A673 (cell line): ENCODE measurements at regions not wholly inside any gene's neighbourhood (a gene's known extent, or its start where the extent isn't known, plus 50 kb on each side); places are given as distances from the start of the nearest gene placed in this dataset.

Experiments used
- BruUV-seq: library from RNA; stranded (reverse); fragments of 400-500 nt; replicated peaks from 2 replicates; lab custom pipeline; 2021; lab: Mats Ljungman, UMichigan
- CTCF ChIA-PET: fragments of 300-600 bp; sonication (Branson Sonifier 250); formaldehyde crosslinking; loops from one replicate; lab custom pipeline; 2022; ENCODE audit warnings: antibody characterized with exemption; lab: Charles Lee
- POLR2A ChIA-PET: fragments of 300-600 bp; sonication (Branson Sonifier 250); formaldehyde crosslinking; loops from one replicate; lab custom pipeline; 2022; ENCODE audit warnings: antibody characterized with exemption; ENCODE audit not compliant: low non-redundant PET; lab: Charles Lee
- DNase-seq: peaks from one replicate; pipeline ENCODE4 v3.0.0-alpha.2; 2015; ENCODE audit warnings: low spot score
- H3K27ac ChIP-seq: fragments of 200-600 bp; sonication (generic); 2 replicates; pipeline ENCODE4 v1.5.1; 2016; ENCODE audit warnings: mixed run types, low read depth, mild to moderate bottlenecking, mixed read lengths, antibody characterized with exemption, low read length; ENCODE audit not compliant: poor library complexity, severe bottlenecking
- H3K27me3 ChIP-seq: fragments of 200-600 bp; sonication (generic); replicated peaks from 2 replicates; pipeline ENCODE4 v1.6.1; 2017; ENCODE audit warnings: mixed run types, low read depth, mild to moderate bottlenecking, mixed read lengths, antibody characterized with exemption, low read length; ENCODE audit not compliant: insufficient read depth, poor library complexity
- H3K36me3 ChIP-seq: fragments of 200-600 bp; sonication (generic); 2 replicates; pipeline ENCODE4 v1.6.1; 2016; ENCODE audit warnings: mixed run types, mild to moderate bottlenecking, mixed read lengths, antibody characterized with exemption, low read length; ENCODE audit not compliant: insufficient read depth, poor library complexity, severe bottlenecking
- H3K4me1 ChIP-seq: fragments of 200-600 bp; sonication (generic); 2 replicates; pipeline ENCODE4 v1.6.1; 2017; ENCODE audit warnings: mixed run types, mild to moderate bottlenecking, mixed read lengths, antibody characterized with exemption, low read length; ENCODE audit not compliant: insufficient read depth, poor library complexity, severe bottlenecking
- H3K4me3 ChIP-seq: fragments of 200-600 bp; sonication (generic); 2 replicates; pipeline ENCODE4 v1.5.1; 2016; ENCODE audit warnings: low read depth, mixed run types, mild to moderate bottlenecking, mixed read lengths, low read length; ENCODE audit not compliant: poor library complexity, severe bottlenecking
- H3K9me3 ChIP-seq: fragments of 200-600 bp; sonication (generic); 2 replicates; pipeline ENCODE4 v1.6.1; 2016; ENCODE audit warnings: mixed run types, low read depth, mild to moderate bottlenecking, mixed read lengths, antibody characterized with exemption, low read length; ENCODE audit not compliant: poor library complexity, severe bottlenecking
- EZH2 ChIP-seq: fragments of 200-600 bp; sonication (generic); IDR thresholded peaks from 2 replicates; pipeline ENCODE4 v1.6.1; 2017; ENCODE audit warnings: borderline replicate concordance, low read depth, mild to moderate bottlenecking, mixed read lengths, antibody characterized with exemption, low read length; ENCODE audit not compliant: poor library complexity, severe bottlenecking
- intact Hi-C: fragments of 100-400 bp; cut with micrococcal nuclease; formaldehyde crosslinking; loops from one replicate; pipeline ENCODE4 v1.10.0; 2022; ENCODE audit not compliant: unreplicated experiment
- TF ChIP-seq, protein P1 (sequence below): fragments of 300-800, 200-600 bp; sonication (generic); conservative IDR thresholded peaks from 2 replicates; pipeline ENCODE4 v1.5.1; 2017; ENCODE audit warnings: low read depth, mild to moderate bottlenecking, antibody characterized with exemption, low read length, moderate library complexity, mixed read lengths

DNA sequence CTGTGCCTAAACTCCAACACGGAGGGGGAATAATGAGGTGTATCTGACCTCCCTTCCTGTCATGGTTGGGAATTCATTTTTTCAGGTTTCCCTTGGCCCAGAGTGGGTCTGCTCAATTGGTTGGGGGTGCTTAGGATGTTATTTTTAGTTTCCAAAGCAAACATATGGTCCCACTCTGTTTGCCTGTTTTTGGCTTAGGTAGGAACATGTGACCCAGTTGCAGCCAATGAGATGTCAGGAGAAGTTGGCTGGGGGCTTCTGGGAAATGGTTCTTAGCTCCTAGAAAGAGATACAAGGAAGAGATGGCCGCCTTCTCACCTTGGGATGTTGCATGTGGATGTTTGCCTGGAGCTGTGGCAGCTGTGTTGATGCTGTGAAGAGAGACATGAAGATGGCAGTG, 147.9 kb upstream of the RFLNA start:
- Histone ChIP-seq H3K4me1 (peaks cover 8% of the 10 kb centered on the region), H3K9me3 (no peaks in the 10 kb centered on the region), H3K27me3 (no peaks in the 10 kb centered on the region), H3K27ac (no peak overlapping the region), H3K4me3 (no peak overlapping the region), H3K36me3 (no peaks in the 10 kb centered on the region)
- ChIA-PET CTCF (no interaction called here), POLR2A (no interaction called here)
- intact Hi-C loops = no loop called here
- no peak for DNase-seq
- no TSS peak for BruUV-seq
- TF ChIP-seq, protein P1, sequence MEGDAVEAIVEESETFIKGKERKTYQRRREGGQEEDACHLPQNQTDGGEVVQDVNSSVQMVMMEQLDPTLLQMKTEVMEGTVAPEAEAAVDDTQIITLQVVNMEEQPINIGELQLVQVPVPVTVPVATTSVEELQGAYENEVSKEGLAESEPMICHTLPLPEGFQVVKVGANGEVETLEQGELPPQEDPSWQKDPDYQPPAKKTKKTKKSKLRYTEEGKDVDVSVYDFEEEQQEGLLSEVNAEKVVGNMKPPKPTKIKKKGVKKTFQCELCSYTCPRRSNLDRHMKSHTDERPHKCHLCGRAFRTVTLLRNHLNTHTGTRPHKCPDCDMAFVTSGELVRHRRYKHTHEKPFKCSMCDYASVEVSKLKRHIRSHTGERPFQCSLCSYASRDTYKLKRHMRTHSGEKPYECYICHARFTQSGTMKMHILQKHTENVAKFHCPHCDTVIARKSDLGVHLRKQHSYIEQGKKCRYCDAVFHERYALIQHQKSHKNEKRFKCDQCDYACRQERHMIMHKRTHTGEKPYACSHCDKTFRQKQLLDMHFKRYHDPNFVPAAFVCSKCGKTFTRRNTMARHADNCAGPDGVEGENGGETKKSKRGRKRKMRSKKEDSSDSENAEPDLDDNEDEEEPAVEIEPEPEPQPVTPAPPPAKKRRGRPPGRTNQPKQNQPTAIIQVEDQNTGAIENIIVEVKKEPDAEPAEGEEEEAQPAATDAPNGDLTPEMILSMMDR = no peak

- H3K36me3 ChIP-seq = no peaks in the 10 kb centered on the region
- no peaks in the 10 kb centered on the region for H3K27me3 ChIP-seq
- ChIA-PET POLR2A (no interaction called here), CTCF (no interaction called here)
- no peaks in the 10 kb centered on the region for H3K9me3 ChIP-seq
- peak; percentile 20 for DNase-seq
- no peak overlapping the region for H3K4me3 ChIP-seq
- peaks cover 8% of the 10 kb centered on the region for H3K4me1 ChIP-seq
- BruUV-seq = no TSS peak
- intact Hi-C loops = no loop called here
- no peak overlapping the region for H3K27ac ChIP-seq
- TF ChIP-seq, protein P1 = no peak
- no peak for TF ChIP-seq EZH2
Observed at GRCh38 chr12:124147575-124147974, 147.3 kb upstream of the RFLNA start.

DNA sequence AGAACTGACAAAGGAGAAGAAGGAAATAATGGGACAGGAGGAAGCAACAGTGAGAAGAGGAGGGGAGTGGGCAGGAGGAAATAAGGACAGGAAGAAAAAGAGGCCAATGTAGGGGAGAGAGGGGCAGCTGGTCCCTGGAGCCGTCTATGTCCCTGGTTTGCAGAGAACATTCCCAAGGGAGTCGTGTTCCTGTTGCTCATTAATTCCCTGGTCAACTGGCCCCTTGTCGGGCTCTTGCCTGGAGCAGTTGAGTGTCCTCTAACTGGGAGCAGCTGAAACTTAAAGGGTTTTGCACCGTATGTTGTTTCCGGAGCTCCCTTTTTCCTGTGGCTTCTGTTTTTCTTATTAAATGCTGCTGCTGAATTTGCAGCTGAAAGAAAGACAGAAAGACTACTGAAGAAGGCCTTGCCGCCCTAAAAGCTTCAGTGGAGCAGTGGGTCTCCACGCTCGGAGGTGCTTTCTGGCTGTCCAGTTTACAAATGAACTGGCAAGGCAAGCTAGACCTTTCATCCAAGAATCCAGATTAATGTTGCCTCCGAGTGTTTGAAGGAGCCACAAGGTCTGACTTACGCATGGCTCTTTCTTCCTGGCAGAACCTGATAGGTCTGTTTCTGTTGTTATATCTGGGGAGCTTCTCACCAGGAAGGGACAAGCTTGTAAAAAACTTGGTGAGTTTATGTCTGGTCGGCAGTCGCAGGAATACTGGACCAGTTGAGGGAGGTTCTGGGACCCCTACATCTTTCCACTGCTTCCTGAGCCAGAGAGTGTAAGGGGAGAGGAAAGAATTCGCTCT, 146.2 kb upstream of the RFLNA start:
- Histone ChIP-seq H3K4me1 (peaks cover 12% of the 10 kb centered on the region), H3K27me3 (no peaks in the 10 kb centered on the region), H3K36me3 (no peaks in the 10 kb centered on the region), H3K27ac (no peak overlapping the region), H3K9me3 (no peaks in the 10 kb centered on the region), H3K4me3 (no peak overlapping the region)
- CTCF ChIA-PET = no interaction called here
- TF ChIP-seq, protein P1 = no peak
- TF ChIP-seq EZH2 = no peak
- intact Hi-C loops = no loop called here
- POLR2A ChIA-PET = no interaction called here
- no peak for DNase-seq
- no TSS peak for BruUV-seq
